ENCODE measurements at regions not wholly inside any gene's neighbourhood (a gene's known extent, or its start where the extent isn't known, plus 50 kb on each side); places are given as distances from the start of the nearest gene placed in this dataset.

- Mint-ChIP-seq H3K27ac (no peak overlapping the region), H3K27me3 (ENCODE audit: low read depth) (no peaks in the 10 kb centered on the region; the same call in 1 of the 2 replicates), H3K4me3 (no peak overlapping the region), H3K4me1 (no peaks in the 10 kb centered on the region), H3K9me3 (peaks cover 17 to 21% of the 10 kb centered on the region in 2 experiments), H3K36me3 (ENCODE audit: insufficient read depth in 1 of 3, low read depth in 3 of 3) (peaks cover 0 to 25% (median 7%) of the 10 kb centered on the region in 3 experiments; a peak in 5 of 7 replicates)
- H2BK12ac ChIP-seq (ENCODE audit: insufficient read length, low read depth, low read length) = no peak overlapping the region
- H3K23ac ChIP-seq (ENCODE audit: insufficient read length, low read depth, low read length) = no peak overlapping the region
- H2BK20ac ChIP-seq (ENCODE audit: low read depth, low read length, poor library complexity, severe bottlenecking) = no peak overlapping the region
- no peak overlapping the region for H4K91ac ChIP-seq (ENCODE audit: insufficient read length, low read depth, low read length)
- no peak overlapping the region for H3K18ac ChIP-seq (ENCODE audit: insufficient read length, low read depth, low read length)
- no peaks in the 10 kb centered on the region for H3K9me3 ChIP-seq (ENCODE audit: control insufficient read depth, low read depth, low read length)
- H3K79me2 ChIP-seq (ENCODE audit: insufficient read depth, low read length) = no peaks in the 10 kb centered on the region
- no peak overlapping the region for H2BK5ac ChIP-seq (ENCODE audit: insufficient read length, low read length)
- H3K56ac ChIP-seq (ENCODE audit: insufficient read length, low read depth, low read length) = no peak overlapping the region
- no peak overlapping the region for H3K14ac ChIP-seq (ENCODE audit: insufficient read depth, low read length)
- H2BK15ac ChIP-seq (ENCODE audit: low read depth, low read length) = no peak overlapping the region
- no peak overlapping the region for H3K9ac ChIP-seq (ENCODE audit: extremely low read depth, insufficient read length, low read length)
- DNase-seq = no peak
- H3T11ph ChIP-seq (ENCODE audit: low read length) = no peak overlapping the region
- no peaks in the 10 kb centered on the region for H3K27me3 ChIP-seq (ENCODE audit: insufficient read depth, low read length)
- H3K4me1 ChIP-seq (ENCODE audit: insufficient read depth, low read length) = no peaks in the 10 kb centered on the region
- H3K23me2 ChIP-seq (ENCODE audit: insufficient read length, low read depth, low read length, poor library complexity, severe bottlenecking) = no peaks in the 10 kb centered on the region
- H3K4ac ChIP-seq (ENCODE audit: low read depth, low read length) = no peak overlapping the region
- no peak overlapping the region for H4K8ac ChIP-seq (replicated peaks; ENCODE audit: insufficient read length, low read depth, low read length)
- H2BK120ac ChIP-seq (ENCODE audit: low read depth, low read length, poor library complexity, severe bottlenecking) = no peak overlapping the region
- H4K20me1 ChIP-seq (ENCODE audit: control insufficient read depth, insufficient read depth, insufficient read length) = no peaks in the 10 kb centered on the region
- no peak overlapping the region for H3K4me2 ChIP-seq (ENCODE audit: insufficient read depth, insufficient read length, low read length)
- no peak overlapping the region for H2AK5ac ChIP-seq (ENCODE audit: insufficient read length, low read length)
- no peak overlapping the region for H3K27ac ChIP-seq (ENCODE audit: insufficient read length, low read depth, low read length)
- H4K5ac ChIP-seq (ENCODE audit: insufficient read length, low read depth, low read length) = no peak overlapping the region
- WGBS (ENCODE audit: extremely low coverage, insufficient read length, low lambda C conversion rate) = no CpG with 5 or more reads among the region's 1 CpG
- H3K79me1 ChIP-seq (ENCODE audit: insufficient read depth, low read depth, low read length, poor library complexity, severe bottlenecking) = no peaks in the 10 kb centered on the region
- no peak for TF ChIP-seq CTCF (conservative IDR thresholded peaks at IDR 0.05)
- H2AFZ ChIP-seq (ENCODE audit: low read length) = no peak overlapping the region
Observed at GRCh38 chr18:51371929-51372328, 174.4 kb upstream of the MEX3C start.
